Coronary artery (tissue), 2 donors: ENCODE measurements at regions not wholly inside any gene's neighbourhood (a gene's known extent, or its start where the extent isn't known, plus 50 kb on each side); places are given as distances from the start of the nearest gene placed in this dataset.
"Not testable (repeated sequence)": the region's sequence is repeated elsewhere in the genome, so short reads cannot be mapped to it uniquely, and the experiment has no call there.

ENCODE experiments used
- DNase-seq: peaks from one replicate; pipeline ENCODE4 v3.0.0-alpha.2; 2017; ENCODE audit warnings: low spot score
- H3K27ac ChIP-seq, 2 donors: fragments of 200-600 bp; sonication (generic); one replicate each; pipeline ENCODE4 v1.5.1; 2016 to 2019
- H3K4me3 ChIP-seq: fragments of 200-600 bp; sonication (generic); 2 replicates; pipeline ENCODE4 v1.5.1; 2016; ENCODE audit warnings: mild to moderate bottlenecking, moderate library complexity
- TF ChIP-seq, protein P1 (sequence below): fragments of 200-600 bp; sonication (generic); IDR thresholded peaks from one replicate; pipeline ENCODE4 v1.5.1; 2019; ENCODE audit warnings: antibody characterized with exemption

DNA sequence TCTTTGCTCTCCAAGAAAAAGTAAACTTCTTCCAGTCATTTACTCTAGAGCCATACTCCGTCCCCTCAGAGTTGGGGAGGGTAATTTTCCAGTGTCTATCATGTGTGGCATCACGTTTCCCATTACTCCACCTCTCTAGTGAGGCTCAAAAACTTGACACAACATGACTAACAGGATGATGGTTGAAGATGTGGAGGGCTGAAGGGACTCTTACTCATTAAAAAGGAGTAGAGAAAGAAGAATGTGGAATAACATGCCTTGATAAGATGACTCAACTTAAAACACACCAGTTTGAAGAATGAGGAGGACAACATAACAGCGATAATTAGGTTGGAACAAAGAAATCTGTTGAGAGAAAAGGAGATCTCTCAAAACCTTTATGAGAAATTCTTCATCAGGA lies 894.3 kb downstream of the OTOL1 start:
- no peak for DNase-seq
- no peak overlapping the region for H3K4me3 ChIP-seq
- TF ChIP-seq, protein P1, sequence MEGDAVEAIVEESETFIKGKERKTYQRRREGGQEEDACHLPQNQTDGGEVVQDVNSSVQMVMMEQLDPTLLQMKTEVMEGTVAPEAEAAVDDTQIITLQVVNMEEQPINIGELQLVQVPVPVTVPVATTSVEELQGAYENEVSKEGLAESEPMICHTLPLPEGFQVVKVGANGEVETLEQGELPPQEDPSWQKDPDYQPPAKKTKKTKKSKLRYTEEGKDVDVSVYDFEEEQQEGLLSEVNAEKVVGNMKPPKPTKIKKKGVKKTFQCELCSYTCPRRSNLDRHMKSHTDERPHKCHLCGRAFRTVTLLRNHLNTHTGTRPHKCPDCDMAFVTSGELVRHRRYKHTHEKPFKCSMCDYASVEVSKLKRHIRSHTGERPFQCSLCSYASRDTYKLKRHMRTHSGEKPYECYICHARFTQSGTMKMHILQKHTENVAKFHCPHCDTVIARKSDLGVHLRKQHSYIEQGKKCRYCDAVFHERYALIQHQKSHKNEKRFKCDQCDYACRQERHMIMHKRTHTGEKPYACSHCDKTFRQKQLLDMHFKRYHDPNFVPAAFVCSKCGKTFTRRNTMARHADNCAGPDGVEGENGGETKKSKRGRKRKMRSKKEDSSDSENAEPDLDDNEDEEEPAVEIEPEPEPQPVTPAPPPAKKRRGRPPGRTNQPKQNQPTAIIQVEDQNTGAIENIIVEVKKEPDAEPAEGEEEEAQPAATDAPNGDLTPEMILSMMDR: no peak

DNA sequence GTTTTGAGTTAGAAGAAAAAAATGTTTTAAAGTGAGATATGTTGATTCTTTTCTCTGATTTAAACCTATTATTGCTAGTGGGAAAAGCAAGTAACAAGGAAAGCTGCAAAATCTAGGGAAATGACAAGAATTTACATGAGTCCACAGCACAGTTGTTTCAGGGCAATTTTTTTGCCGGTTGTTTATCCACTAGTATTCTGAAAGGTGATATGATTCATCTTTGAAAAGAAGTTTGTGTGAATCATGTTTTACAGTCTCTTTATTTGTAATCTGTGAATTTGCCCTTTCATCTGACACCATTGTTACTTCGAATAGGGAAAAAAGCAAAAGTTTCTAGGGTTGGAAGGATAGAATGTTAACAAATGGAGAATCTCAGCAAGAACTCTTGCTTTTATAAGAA lies 894.7 kb downstream of the OTOL1 start:
- TF ChIP-seq, protein P1: no peak
- Histone ChIP-seq H3K27ac (no peak overlapping the region), H3K4me3 (no peak overlapping the region)
- DNase-seq: no peak

More for the DNA sequence above, 894.3 kb downstream of the OTOL1 start:
- no peak overlapping the region for H3K27ac ChIP-seq

DNA sequence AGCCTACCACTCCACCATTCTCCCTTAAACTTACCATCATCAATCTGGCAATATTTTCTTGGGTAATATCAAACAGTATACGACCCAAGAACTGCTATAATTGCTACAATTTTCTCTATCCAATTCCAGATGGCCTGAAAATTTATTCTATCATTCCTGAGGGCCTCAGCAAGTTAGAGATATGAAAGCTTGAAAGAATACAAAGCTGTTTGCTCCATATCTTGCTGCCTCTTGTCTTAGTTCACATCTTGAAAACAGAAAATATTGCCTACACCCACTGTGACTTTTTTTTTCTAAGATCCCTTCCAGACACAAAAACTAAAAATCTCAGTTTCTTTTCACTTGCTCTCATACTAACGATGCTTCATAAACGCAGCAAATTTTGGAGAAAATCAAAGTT lies 898.9 kb downstream of the OTOL1 start:
- Histone ChIP-seq H3K27ac (no peak overlapping the region), H3K4me3 (no peak overlapping the region)
- no peak for DNase-seq
- TF ChIP-seq, protein P1: no peak

DNA sequence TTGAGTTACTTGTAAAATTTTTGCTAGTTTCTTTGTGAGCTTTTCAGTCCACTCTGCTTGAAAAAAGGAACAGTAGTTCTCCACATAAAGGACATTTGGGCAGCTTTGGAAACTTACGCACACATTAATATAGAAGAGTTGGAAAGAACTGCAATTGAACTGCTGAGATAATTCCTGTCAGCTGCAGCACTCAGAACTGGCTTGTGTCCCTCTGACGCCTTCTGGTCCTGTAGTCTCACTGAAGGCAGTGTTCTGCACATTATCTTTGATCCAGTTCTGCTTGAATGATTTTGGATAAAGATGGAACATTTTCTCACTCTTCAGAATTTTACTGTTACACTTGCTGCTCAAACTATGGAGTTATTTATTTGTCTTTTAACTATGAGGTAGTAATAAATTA lies 901.9 kb downstream of the OTOL1 start:
- H3K4me3 ChIP-seq: no peak overlapping the region
- no peak overlapping the region for H3K27ac ChIP-seq
- no peak for DNase-seq
- TF ChIP-seq, protein P1: no peak

DNA sequence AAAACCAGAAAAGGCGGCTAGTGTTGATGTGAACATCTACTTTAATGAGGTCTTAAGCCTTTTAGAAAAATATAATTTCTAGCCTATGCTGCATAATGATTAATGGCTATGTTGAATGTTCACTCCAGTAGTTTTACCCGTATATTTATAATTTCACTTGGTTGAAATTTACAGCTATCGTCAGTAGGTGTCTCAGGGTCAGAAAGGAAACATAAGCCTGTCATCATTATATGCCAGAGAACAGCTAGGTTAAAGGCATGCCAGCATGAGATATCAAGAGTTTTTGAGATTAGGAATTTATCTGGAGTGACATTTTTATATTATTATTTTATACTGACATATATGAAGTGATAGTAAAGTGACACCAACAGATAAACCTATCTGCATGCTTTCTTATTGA lies 904.1 kb downstream of the OTOL1 start:
- DNase-seq: no peak
- TF ChIP-seq, protein P1: no peak
- H3K4me3 ChIP-seq: no peak overlapping the region
- H3K27ac ChIP-seq: no peak overlapping the region

DNA sequence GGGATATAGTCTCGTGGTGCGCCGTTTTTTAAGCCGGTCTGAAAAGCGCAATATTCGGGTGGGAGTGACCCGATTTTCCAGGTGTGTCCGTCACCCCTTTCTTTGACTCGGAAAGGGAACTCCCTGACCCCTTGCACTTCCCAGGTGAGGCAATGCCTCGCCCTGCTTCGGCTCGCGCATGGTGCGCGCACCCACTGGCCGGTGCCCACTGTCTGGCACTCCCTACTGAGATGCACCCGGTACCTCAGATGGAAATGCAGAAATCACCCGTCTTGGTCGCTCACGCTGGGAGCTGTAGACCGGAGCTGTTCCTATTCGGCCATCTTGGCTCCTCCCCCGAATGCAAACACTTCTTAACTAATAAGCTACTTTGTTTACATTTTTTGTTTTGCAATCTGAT lies 914.9 kb downstream of the OTOL1 start:
- H3K27ac ChIP-seq, DNase-seq, H3K4me3 ChIP-seq: not testable (repeated sequence)

DNA sequence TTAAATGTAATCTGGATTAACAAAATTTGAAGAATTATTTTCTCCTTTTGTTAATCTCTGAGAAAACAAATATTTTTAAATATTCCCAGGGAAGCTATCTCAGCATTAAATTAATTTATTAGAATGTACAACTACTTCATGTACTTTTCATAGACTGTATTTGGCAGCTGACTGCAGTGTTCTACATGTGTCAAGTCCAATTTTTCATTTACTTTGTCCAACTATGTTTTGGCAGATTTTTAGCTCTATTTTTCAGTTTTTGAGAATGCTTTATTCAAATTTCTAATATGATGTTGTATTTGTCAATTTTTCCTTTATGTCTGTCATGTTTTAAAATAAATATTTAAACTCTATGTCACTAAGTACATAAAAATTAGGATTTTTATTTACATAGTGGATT lies 925.1 kb downstream of the OTOL1 start:
- TF ChIP-seq, protein P1: no peak
- DNase-seq: no peak
- H3K27ac ChIP-seq: no peak overlapping the region
- no peak overlapping the region for H3K4me3 ChIP-seq

DNA sequence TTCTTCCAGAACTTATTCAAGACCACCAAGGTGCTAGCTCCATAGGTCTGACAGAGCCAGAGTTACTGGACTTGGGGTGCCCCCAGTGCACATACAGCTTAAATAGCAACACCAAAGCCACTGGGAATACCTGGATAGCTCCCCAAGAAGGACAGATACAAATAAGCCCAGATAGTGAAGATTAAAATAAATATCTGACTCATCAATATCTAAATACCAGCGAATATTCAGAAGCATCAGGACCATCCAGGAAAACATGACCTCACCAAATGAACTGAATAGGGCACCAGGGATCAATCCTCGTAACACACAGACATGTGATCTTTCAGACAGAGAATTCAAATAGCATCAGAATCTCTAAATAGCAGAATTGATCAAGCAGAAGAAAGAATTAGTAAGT lies 931.6 kb downstream of the OTOL1 start:
- no peak overlapping the region for H3K27ac ChIP-seq
- H3K4me3 ChIP-seq: no peak overlapping the region
- no peak for DNase-seq
- TF ChIP-seq, protein P1: no peak
